ENCODE measurements at regions not wholly inside any gene's neighbourhood (a gene's known extent, or its start where the extent isn't known, plus 50 kb on each side); places are given as distances from the start of the nearest gene placed in this dataset.

DNA sequence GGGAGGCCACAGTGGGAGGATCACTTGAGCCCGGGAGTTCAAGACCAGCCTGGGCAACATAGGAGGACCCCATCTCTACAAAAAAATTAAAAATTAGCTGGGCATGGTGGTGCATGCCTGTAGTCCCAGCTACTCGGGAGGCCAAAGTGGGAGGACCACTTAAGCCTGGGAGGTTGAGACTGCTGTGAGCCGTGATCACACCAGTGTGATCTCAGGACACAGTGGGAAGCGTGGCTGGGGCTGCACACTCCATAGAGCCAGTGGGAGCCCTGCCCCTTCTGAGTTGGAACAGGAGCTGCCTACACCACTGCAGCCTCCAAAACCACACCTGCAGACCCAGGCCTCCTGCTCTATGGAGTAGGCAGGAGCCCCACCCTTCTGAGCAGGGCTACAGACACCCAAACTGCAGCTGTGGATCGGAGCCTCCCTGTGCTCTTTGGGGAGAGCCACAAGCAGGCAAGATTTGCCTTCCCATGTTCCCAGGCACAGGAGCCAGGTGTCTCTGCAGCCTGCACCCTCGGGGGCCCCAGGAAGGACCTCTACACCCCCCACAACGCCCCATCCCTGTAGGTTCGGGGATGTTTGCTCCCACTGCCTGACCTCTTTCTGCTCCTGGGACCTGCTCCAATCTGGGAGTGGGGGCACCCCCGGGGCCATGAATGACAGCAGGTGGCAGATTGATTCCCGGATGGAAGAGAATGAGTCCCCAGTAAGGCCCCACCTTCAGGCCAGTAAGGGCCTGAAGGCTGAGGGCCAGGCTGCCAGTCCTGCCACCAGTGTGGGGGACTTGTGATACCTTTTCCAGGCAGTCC is 245.4 kb downstream of the BUD13 start:
- no peak for DNase-seq

DNA sequence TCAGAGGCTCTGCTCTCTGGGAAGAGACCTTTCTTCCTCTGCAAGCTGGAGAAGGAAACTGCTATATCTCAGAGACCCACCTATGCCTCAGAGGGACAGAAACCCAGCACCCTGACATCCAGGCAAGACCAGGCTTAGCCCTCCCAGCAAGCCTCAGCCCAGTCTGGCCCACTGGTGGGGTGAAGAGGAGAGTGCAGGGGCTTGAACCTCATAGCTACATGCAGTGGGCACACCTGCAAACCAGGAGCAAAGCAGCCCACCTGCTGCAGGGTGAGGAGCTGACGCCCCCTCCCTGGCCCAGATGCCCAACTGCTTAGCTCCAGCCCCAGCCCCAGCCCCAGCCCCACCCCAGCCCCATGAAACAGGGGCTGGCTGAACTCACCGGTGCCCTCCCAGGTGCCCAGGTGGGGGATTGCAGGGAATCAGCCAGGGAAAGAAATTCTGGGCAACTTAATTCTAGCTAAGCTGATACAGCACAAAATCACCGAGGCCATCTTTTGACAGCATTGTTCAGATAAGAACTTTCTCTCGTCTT is 246.8 kb downstream of the BUD13 start:
- DNase-seq: no peak

DNA sequence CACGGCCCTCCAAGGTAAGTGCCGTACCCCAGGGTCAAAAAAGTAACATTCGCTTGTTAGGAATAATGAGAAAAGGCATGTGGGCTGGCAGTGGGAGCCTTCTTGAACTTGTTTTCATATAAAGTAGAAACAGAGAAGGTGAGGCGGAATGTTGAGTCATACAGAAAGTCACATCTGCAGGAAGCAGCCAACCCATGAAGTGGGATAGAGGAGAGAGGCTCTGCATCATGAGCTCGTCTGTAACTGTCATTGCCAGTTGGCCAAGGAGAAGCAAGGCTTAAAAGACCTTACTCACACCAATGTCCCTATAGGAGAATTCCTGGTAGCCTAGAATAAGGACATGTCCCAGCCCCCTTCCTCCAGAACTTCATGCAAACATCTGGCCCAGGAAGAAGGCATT is 253.3 kb downstream of the BUD13 start:
- DNase-seq: no peak

- DNase-seq: no peak
Observed at GRCh38 chr11:116518141-116518540, 254.6 kb downstream of the BUD13 start.

DNA sequence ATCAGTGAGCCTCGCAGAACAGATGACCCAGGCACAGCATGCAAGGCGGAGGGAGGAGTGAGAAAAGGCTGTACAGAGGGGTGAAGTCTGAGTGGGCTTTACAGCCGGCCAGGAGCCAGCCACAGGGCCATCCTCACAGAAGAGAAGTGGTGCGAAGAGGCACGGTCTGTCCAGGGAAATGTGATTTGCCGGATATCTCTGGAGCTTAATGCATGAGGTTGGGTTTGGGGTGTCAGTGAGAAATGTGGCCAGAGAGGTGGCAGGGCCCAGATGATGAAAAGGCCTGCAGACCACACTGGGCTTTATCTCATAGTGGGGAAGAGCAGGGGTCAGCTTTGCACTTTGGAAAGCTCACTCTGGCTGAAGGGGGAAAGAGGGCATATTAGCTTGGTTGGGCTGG is 255.2 kb downstream of the BUD13 start:
- DNase-seq: no peak

DNA sequence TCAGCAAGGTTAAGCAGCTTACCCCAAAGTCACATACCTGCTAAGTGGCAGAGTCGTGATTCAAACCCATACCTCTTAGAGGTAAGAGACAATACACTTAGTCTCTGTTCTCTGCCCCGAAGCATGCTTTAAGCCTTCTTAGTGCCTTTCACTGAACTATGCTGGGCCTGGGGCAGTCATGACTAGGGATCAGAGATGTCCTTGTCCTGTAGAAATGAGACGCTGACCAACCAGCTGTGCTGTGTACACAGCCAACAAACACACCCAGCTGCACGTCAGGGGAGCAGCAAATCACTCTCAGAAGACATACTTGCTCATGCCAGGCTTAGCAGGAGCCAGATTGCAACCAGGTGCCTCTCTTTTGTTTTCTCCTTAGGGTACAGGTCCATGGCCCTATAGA is 255.7 kb downstream of the BUD13 start:
- DNase-seq: no peak

DNA sequence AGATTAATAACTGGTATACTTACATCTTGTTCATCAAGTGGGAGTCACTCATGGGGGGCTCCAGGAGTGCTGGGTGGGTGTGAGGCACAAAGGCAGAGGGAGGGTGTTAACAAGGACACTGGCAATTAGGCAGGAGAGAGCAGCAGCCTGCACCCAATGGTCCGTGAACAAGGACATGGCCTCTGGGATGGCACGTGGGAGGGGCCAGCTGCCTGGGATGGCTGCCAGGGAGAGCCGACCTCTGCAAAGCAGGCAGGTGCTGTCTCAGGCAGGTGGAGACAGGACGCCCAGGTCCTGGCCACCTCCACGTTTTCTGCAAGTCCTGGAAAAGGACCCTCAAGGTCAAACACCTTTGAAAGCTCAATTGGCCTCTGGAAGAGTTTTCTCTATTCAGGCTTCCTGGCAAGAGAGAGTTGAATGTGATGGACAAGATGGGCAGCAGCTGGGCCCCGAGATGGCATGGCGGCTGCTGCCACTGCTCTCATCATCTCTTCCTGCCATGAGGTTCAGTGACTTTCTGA is 257.1 kb downstream of the BUD13 start:
- DNase-seq: no peak

DNA sequence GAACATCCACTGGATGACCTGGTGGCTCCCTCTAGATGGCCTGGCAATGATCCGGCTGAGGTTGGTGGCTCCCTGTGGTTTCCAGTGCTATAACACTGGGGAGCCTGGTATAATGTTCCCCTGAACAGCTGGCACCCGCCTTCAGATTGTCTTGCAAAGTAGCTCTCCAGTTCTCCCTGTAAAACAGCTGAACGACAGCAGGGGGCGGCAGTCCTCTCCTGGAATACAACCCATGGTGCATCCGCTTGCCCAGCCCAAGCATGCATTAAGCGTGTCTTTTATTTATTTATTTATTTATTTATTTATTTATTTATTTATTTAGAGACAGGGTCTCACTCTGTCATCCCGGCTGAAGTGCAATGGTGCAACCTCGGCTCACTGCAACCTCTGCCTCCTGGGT is 258.9 kb downstream of the BUD13 start:
- no peak for DNase-seq

DNA sequence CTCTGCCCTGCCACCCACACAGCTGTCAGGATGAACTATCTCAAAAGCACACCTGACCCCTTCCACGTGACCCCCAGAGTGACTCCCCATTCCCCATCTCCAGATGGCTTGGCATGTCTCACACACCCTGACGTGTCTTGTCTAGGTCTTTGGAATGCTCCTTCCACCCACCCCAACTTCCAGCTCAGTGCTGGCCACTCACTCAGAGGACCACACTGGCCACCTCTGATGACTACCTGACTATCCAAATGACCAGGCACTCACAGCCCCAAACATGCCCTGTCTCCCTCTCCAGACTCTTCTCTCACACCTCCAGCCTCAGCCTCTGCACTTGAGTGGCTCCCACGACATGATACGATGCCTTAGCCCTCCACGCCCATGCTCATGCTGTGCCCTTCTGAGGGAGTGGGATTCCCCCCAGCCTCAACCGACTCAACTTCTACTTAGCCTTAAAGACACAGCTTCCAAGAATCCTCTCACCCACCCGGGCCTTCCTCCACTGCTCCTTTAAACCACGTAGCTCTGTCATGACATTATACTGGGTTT is 259.4 kb downstream of the BUD13 start:
- DNase-seq: no peak

GRCh38 chr11:116512841-116513240 is 259.9 kb downstream of the BUD13 start:
- no peak for DNase-seq

- no peak for DNase-seq
Observed at GRCh38 chr11:116511684-116512083, 261.1 kb downstream of the BUD13 start.

- DNase-seq: no peak
Observed at GRCh38 chr11:116510886-116511650, 261.7 kb downstream of the BUD13 start.

DNA sequence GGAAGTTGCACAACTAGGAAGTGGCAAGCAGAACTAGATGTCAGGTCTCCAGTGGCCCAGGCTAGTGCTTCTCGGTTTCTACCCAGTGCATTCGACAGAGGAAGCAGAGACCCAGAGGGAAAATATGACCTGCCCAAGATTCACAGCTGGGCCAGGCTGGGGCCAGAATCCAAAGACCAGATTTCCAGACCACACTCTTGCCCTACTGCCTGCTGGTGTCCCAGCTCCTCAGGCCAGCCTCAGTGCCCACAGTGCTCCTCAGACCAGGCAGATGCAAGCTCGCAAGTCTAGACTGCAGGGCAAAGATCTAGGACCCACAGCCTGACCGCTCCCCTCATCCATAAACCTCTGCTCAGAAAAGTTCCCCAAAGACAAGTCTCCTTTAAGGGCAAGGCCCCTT is 262.6 kb downstream of the BUD13 start:
- no peak for DNase-seq

DNA sequence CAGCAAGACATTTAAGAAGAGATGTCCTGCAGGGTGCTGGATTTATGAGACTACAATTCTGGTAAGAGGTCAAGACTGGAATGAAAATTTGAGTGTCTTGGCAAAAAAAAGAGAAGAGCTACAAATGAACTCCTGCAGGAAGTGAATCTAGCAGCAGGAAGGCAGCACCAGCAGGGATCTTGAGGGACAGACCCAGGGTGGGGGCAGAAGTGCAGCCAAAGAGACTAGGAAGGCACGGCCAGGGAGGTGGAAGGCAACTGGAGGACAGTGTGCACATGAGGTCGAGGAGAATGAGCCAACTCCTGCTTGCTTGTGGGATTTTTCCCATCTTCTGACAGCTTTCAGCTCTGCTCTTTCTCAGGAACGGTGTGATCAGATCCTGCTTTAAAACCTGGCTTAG is 263.2 kb downstream of the BUD13 start:
- DNase-seq: no peak

DNA sequence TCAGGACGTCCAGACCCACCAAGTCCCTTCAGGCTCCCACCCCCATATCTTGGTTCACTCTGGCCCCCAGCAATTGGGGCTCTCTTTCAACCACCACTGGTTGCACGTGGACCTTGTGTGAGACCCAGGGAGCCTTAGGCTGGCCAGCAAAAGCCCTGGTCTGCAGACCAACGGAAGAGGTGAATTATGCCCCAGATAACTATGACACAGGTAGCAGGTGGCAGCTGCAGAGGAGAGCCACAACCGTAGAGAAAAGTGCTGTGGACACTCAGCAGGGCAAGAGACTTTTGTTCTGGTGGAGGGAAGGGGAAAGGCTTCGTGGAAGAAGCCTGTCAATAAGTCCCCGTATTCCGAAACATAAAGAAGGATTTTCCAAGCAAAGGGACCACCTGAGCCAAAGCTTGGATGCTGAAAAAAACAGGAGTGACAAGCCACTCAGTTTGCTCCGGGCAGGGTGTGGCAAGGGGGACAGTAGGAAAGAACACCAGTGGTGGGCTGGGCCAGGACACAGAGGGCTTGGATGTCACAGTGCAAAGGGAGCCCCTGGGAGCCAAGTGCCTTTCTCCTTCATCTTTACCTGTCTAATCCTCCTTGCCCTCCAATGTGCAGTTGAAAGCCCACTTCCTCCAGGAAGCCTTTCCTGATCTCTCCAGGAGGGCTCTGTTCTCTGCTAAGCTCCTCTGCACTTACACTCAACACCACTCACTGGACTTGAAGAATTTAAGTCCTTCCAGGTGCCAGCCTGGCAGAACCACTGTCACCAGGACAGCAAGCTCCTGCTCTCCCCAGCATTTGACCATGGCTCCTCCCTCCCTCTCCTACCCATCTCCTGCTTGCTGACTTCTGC is 264.7 kb downstream of the BUD13 start:
- DNase-seq: no peak

DNA sequence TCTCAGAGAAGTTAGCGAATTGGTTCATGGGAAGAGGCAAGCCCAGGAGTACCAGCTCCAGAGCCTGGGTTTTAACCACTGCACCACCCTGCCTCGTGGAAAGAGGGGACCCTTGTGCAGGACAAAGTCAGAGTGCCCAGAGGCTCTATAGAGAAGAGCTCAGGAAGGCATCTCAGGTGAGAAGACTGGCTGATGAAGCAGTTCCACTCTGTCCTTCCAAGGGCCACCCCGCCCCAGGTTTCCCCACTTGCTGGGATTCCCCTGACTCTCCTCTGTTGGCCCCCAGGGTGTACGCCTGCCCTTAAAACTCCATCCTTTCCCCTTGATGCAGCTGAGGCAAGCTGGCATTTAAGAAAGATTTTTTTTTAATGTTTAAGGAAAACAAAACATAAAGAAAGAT is 265.8 kb downstream of the BUD13 start:
- no peak for DNase-seq

- no peak for DNase-seq
Observed at GRCh38 chr11:116506263-116506825, 266.4 kb downstream of the BUD13 start.

DNA sequence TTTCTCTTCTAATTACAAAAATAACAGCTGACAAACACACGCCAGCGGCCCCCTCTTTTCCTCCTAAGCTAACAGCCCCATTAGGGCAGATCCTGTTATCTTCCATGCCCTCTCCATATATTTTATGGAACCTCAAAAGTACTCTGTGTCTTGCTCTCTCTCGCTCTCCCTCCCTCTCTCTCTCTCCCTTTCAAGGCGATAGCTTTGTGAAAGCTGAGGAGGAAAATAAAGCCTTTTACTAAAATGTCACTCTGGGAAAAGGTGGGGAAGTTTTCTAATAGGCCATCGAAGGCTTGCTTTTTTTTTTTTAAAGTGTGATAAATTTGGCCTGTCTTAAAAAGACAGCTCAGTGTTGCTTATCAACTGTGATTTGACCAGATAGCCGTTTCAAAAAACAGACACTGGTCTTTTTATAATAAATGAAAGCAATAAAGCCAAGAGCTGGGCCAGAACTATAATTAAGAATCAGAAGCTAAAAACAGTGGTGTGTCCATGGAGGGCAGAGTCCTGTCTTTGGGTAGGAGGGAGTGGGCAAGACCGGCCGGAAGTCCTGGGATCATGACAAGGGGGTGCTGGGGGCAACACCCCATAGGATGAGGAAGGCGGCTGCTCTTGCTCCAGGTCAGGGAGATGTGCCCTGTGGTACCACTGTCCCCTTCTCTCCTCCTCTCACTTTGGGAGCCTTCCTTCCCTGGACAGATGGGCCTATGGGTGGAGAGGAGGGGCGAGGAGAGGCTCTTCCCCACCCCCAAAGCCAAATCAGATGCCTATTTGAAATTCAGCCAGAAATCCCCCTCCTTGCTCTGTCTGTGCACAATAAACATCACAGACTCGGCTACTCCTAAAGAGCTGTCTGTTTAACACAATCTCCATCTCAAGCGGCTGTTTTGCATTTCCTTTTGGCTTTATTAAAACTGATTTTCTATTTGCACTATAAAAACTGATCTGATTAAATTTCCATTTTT is 267.2 kb downstream of the BUD13 start:
- no peak for DNase-seq

DNA sequence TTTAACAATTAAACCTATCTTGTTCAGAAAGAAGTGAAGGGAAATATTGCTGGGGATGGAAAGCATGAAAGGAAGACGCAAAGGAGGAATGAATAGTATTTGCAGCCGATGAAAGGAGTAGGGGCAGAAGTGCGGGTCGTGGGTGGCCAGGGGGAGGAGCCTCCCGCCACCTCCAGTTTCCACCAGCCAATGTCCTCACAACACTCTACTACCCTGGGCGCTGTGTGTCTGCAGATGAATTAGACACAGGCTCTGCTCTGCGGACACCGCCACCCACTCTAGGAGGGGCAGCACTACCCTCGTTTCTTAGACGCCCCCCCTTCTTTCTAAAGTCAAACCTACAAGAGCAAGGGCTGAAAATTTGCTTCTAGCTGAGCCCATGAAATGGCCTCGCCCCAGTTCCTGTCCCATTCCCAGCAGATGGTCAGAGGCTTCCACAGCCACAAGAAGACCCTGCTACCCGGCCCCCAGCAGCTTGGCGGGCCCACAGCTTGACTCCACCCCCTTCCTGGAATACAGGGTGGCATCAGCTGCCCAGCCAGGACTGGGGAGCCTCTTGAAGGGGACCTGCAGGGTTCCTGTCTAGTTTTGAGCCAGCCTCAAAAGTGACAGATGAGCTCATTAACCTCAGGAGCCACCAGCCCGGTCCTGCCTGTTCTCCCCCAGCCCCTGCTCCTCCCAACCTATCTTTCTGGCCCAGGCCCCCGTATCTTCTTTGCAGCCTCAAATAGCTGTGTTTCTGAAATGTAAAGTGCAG is 268.1 kb downstream of the BUD13 start:
- DNase-seq: no peak
